ENCODE measurements at regions not wholly inside any gene's neighbourhood (a gene's known extent, or its start where the extent isn't known, plus 50 kb on each side); places are given as distances from the start of the nearest gene placed in this dataset.
"Not testable (repeated sequence)": the region's sequence is repeated elsewhere in the genome, so short reads cannot be mapped to it uniquely, and the experiment has no call there.

DNA sequence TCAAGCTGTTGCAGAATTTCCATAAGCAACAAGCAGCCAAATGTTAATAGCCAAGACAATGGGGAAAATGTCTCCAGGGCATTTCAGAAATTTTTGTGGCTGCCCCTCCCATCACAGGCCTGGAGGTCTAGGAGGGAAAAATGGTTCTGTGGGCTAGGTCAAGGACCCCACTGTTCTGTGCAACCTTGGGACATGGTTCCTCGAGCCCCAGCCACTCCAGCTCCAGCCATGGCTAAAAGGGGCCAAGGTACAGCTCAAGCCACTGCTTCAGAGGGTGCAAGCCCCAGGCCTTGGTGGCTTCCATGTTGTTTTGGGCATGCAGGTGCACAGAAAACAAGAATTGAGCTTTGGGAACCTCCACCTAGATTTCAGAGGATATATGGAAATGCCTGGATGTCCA lies 122.1 kb upstream of the OTOS start:
- TF ChIP-seq, protein P1, sequence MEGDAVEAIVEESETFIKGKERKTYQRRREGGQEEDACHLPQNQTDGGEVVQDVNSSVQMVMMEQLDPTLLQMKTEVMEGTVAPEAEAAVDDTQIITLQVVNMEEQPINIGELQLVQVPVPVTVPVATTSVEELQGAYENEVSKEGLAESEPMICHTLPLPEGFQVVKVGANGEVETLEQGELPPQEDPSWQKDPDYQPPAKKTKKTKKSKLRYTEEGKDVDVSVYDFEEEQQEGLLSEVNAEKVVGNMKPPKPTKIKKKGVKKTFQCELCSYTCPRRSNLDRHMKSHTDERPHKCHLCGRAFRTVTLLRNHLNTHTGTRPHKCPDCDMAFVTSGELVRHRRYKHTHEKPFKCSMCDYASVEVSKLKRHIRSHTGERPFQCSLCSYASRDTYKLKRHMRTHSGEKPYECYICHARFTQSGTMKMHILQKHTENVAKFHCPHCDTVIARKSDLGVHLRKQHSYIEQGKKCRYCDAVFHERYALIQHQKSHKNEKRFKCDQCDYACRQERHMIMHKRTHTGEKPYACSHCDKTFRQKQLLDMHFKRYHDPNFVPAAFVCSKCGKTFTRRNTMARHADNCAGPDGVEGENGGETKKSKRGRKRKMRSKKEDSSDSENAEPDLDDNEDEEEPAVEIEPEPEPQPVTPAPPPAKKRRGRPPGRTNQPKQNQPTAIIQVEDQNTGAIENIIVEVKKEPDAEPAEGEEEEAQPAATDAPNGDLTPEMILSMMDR (IDR thresholded peaks at IDR 0.05): not testable (repeated sequence)
- TF ChIP-seq EZH2 (IDR thresholded peaks at IDR 0.05): not testable (repeated sequence)
